HG03095 (cell line): ENCODE measurements at regions not wholly inside any gene's neighbourhood (a gene's known extent, or its start where the extent isn't known, plus 50 kb on each side); places are given as distances from the start of the nearest gene placed in this dataset.
A peak's percentile ranks its signal among the peaks of the same experiment; 100 is the strongest.

Experiments
- ATAC-seq: cut with Tn5 transposase; IDR thresholded peaks from one replicate; pipeline ENCODE4 v1.9.1; 2021; ENCODE audit warnings: moderate library complexity; ENCODE audit not compliant: unreplicated experiment

GRCh38 chr9:26329974-26330373 is 562.6 kb downstream of the CAAP1 start:
- no peak for ATAC-seq

DNA sequence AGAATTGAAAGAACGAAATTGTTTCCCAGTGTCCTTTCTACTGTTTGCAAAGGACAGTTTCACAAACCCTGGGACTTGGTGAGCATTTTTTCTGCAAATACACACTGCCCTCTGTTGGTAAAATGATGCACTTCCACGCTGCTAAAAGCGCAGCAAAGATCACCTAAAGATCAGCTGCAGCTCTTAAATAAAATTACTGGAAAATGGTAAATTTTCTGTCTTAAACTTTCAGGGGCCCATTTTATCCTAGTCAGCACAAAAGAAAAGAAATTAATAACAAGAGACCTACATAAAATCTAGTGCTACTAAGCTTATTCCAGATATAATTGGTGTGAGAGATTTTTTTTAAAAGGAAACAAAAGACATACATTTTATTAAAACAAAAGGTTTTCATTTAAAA is 566.0 kb downstream of the CAAP1 start:
- ATAC-seq = peak; percentile 67

- ATAC-seq = no peak
Measured at GRCh38 chr9:26325444-26325829, 567.2 kb downstream of the CAAP1 start.

DNA sequence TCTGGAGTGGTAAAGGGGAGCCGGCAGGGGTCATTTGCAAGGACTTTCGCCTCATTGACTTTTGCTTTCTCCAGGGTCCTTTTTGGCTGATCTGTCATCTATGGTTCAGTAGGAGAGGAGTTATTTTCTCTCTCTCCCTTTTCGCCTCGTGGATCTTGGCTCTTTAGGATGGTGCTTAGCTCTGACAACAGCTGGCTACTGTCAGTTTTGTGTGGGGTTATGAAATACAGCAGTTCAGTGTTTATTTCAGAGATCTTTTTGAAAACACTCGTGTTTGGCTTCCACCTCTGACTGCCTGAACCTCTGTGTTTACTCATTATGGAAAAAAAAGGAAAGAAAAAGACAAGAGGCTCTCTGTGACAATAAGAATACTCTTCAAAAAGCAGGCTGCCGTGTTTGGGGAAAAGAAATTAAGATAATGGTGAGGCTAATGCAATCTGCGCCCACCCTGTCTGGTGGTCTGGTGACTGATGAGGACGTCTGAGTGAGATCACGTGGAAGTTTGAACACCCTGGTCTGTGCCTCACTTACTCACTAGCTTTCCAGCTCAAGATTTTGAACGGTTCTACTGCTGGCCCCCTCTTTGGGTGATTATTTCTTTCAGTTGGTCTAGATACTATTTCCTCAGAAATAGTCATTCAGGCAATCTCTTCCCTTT is 567.7 kb downstream of the CAAP1 start:
- ATAC-seq = no peak

- ATAC-seq = no peak
Measured at GRCh38 chr9:26321935-26322334, 570.7 kb downstream of the CAAP1 start.

DNA sequence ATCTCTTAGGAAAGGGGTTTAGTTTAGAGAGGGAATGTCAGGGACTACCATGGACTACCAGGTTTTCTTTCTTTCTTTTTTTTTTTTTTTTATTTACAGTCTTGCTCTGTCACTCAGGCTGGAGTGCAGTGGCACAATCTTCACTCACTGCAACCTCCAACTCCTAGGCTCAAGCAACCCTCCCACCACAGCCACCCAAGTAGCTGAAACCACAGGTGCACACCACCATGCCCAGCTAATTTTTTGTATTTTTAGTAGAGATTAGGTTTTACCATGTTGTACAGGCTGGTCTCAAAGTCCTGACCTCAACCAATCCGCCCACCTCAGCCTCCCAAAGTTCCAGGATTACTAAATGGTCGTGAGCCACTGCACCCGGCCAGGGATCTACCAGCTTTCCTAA is 572.7 kb downstream of the CAAP1 start:
- ATAC-seq = no peak

DNA sequence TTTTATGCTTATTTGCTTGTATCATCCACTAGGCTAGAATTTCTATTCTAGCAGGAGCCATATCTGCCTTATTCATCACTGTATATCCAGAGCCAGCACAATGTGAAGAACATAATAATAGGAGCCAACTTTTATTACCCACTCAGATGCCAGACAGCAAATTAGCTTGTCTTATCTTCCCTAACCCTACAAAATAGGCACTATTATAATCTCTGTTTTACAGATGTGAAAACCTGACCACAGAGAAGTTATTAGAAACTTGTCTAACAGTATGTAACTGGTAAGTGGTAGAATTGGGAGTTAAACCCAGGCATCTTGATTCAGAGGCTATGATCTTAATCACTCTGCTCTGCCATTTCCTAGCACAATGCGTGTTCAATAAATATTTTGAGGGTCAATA is 579.5 kb downstream of the CAAP1 start:
- ATAC-seq = no peak

GRCh38 chr9:26311463-26311995 is 581.1 kb downstream of the CAAP1 start:
- no peak for ATAC-seq

DNA sequence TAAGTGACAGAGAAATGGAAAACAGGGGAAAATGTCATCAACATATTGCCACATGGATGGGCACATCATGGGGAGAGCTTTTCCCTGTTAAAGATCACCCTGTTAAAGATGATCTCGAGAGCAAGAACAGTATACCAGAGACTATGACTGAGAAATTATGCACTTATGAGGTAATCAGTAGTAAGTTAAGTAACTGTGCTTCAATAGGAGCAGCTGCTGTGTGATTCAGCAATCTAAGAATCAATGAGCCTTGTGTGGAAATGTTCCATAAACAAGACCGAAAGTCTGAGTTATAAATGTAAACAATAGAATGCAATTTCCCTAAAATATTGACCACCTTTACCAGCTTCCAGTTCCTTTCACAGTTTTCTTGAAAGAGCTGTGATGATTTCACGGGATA is 582.3 kb downstream of the CAAP1 start:
- no peak for ATAC-seq

DNA sequence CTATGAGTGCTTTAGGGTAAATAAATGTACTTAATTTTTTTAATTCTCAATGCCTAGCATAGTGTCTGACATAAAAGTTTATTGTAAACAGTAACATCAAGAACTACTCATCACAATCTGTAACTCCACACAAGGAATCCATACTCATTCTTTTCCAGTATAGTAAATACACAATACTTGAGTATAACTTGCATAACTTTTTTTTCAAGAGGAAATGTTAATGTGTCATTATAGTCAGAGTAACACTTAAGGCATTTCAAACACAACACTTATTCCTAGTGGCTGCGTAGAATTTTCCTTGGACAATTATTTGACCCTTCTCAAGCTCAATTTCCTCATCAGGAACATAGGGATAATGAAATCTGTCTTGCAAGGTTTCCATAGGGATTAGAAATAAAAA is 584.3 kb downstream of the CAAP1 start:
- no peak for ATAC-seq

DNA sequence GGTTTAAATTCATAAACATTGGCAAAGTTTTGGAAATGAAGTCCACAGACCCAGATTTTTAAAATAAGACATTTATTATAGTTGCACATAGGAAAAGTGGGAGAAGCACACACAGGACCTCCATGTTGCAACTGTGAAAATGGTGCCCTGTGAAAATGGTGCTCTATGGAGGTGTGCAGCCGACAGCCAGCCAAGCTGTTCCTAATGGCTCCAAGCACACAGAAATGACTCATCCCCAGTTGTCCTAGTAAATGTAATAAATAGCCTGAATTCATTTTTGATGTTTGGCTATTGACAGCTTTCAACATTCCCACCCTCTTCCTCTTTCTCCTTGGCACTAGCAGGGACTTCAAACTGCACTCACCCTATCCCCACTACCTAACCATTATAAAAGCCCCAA is 590.9 kb downstream of the CAAP1 start:
- no peak for ATAC-seq

DNA sequence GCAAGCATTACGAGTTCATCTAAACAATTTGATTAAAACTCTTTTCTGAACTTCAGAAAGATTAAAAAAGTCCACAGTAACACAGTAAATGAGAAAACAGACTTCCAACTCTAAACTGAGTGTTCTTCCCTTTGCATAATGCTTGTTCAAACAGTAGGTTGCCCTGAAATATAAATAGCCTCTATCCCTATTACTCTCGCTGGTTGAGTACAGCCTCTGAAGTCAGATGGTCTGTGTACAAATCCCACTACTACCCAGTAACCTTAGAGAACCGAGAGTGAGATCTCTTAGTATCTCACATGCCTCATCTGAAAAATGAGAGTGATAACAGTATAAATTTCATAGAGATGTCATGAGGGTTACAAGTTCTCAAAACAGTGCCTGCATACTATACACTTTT is 591.6 kb downstream of the CAAP1 start:
- ATAC-seq = no peak

- no peak for ATAC-seq
Measured at GRCh38 chr9:26296910-26297572, 595.6 kb downstream of the CAAP1 start.

DNA sequence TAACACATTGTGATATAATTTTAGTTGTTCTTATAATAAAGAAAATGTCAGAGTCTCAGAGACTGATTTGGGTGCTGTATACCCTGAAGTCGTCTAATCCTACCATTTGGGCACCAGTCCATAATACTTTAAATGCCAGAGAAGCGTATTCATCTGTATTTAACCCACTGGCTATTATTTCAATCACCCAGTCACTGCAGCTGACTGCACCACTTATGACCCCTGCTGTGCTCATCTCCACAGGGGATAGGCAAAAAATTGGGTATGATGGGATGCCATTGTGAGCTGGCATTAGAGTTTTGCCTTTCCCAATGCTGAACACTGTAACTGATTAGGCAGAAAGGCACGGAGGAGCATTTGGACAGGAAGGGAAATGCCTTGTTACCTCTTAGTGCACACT is 599.7 kb downstream of the CAAP1 start:
- no peak for ATAC-seq

GRCh38 chr9:26271495-26272122 is 593.4 kb upstream of the TUSC1 start:
- no peak for ATAC-seq

- ATAC-seq = no peak
Measured at GRCh38 chr9:26266146-26266793, 588.0 kb upstream of the TUSC1 start.

DNA sequence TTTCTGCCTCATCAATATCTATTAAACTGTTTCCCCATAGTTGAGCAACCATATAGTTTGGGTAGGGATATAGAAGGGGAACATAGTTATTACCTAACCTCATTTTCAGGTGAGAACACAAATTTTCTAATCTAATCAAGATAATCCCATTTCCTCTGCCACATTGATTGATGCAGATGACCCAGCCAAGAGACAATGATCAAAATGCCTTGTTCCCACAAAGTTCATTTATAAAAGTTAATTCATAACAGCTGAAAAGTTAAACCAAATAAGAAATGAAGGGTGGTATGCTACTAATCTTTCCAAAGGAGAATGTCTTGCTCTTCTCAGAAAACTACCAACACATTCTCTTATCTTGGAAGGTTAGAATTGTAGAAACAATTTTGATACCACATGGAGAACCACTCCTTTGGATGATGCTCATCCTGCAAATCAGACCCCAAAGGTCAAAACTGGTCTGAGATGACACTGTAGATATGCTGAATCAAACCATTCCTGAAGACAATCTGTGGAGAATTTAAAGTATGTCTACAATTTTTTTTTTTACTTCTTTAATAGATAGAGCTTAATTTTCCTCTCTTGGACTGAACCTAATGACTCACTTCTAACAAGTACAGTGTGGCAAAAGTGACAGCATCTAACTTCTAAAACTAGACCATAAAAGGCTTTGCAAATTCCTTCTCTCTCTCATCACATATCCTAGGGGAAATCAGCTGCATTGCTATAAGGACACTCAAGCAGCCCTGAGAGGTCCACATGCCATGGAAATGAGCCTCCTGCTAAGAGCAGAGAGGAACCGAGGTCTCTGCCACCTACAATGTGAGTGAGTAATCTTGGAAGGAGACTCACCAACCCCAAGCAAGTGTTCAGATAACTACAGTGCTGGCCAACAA is 586.7 kb upstream of the TUSC1 start:
- ATAC-seq = no peak

DNA sequence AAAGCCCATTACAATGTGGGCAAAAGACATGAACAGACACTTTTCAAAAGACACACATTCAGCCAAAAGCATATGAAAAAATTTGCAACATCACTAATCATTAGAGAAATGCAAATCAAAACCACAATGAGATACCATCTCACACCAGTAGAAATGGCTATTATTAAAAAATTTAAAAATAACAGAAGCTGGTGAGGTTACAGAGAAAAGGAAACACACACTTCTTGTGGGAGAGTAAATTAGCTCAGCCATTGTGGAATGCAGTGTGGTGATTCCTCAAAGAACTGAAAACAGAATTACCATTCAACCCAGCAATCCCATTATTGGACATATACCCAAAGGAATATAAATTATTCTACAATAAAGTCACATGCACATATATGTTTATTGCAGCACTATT is 585.2 kb upstream of the TUSC1 start:
- no peak for ATAC-seq

DNA sequence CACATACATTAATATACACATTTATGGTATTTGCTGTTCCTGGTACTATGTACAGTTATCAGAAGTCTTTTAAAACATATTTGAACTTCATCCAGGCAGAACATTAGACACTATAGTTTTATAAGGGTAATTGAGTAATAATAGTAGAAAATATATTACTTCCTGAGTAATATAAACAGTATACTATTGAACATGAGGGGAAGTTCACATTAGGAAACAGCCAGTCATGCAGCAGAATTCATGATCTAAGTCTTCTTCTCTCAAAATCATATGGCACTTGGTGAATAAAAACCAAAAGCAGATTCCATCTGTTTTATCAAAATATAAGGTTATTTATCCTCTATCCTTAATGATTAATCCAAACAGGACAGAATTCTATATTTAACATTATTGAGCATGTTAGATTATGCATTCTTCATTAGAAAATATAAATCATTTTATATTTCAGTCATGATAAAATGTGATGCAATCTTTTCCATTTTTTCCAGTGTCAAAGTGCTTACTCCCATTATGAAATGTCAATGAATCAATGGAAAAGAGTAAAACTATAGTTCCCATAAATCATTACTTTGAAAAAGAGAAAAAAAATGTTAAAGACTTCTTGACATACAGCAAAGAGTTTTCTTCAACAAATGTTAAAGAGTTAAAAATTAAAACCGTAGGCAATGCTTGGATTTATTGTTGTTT is 584.3 kb upstream of the TUSC1 start:
- no peak for ATAC-seq
